ENCODE measurements at regions not wholly inside any gene's neighbourhood (a gene's known extent, or its start where the extent isn't known, plus 50 kb on each side); places are given as distances from the start of the nearest gene placed in this dataset.

DNA sequence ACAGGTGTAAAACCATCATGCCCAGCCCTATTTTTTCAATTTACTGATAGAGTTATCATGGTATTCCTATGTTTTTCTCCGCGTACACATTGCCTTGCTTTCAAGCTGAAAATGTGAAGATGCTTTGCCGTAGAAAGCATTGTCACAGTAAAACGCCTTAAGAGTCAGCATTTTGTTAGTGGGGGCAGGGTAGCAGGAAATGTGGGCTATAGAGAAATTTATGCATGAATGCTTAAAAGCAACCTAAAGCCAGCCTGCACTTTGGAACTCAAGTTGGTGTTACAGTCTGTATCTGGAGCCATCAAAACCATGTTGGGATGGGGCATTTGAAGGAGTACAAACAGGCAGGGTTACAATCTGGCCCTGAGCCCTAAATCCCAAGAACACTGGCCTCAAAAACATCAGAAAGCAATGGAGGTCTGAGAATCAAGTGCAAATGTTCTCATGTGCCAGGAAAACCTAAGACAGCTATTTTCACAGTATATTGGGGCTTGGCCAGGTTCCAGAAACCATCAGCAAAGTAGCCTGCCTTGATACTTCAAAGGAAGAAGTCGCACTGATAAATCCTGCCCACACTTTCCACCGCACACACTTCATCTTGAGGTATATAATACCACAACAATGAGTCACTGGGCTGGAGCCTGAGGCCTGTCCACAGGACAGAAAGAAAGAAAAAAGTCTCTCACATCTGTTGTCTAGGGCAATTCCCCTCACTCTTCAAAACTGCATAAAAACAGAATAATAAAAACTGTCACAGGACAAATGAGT is 313.8 kb downstream of the ENC1 start (continued):
- TF ChIP-seq SMC3 (IDR thresholded peaks at IDR 0.05; ENCODE audit: borderline replicate concordance, low read length), result no peak

DNA sequence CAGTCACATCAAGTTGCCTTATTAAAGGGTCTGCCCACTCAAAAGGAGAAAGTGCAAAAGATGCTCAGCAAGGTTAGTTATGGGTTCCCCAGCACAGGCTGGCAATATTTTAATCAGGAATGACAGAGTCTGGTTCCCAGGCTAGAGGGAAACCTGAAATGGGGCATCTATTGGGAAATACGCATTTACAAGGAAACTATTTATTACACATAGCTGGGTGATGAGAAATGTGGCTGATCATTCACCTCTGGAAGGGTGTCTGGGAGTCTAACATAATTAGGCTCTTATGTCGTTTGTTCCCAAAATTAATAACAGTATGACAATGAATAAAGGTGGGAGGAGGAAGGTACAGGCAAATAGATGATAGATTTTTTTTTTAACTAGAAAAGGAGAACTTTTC is 314.7 kb downstream of the ENC1 start:
- no peaks in the 10 kb centered on the region; the same call in 2 of the 3 replicates for H3K9me3 ChIP-seq (replicated peaks; ENCODE audit: control insufficient read depth, insufficient read depth, low read length)
- DNase-seq (ENCODE audit: low read depth, low spot score), result no peak
- ChIA-PET POLR2A (no interaction called here), SMC1A (ENCODE audit: uncharacterized antibody, unreplicated experiment) (interaction anchor here (0.7 to 2.4 kb wide), 4 partner anchors 15 to 744 kb away, joined by 3 to 10 read pairs (median 4); no protein-coding TSS in a partner anchor), CTCF (interaction anchor here (1.2 kb wide), 1 partner anchor 424 kb away, joined by 4 read pairs; no protein-coding TSS in a partner anchor), RAD21 (ENCODE audit: unreplicated experiment) (no interaction called here)
- no peaks in the 10 kb centered on the region for H3K79me2 ChIP-seq (ENCODE audit: control insufficient read depth, insufficient read depth, low read length)
- intact Hi-C loops (cut with micrococcal nuclease; ENCODE audit: unreplicated experiment), result loop anchor here (2.0 to 10.0 kb wide), 4 partner anchors 31 to 315 kb away; partner anchors contain the start of gene ENC1
- no peaks in the 10 kb centered on the region for H4K20me1 ChIP-seq (ENCODE audit: control insufficient read depth, insufficient read depth)
- no peak for TF ChIP-seq MYB (IDR thresholded peaks at IDR 0.05; ENCODE audit: borderline replicate concordance, low read depth, low read length)
- TF ChIP-seq SREBF2 (IDR thresholded peaks at IDR 0.05; ENCODE audit: low read length), result no peak
- TF ChIP-seq BMI1 (IDR thresholded peaks at IDR 0.05; ENCODE audit: borderline replicate concordance), result no peak
- no peak for TF ChIP-seq BCL11A (IDR thresholded peaks at IDR 0.05; ENCODE audit: low read depth, low read length)
- no peak for TF ChIP-seq FOS (IDR thresholded peaks at IDR 0.05; ENCODE audit: borderline replicate concordance, extremely low read depth, insufficient read length)
- no peak for TF ChIP-seq POLR2AphosphoS2 (IDR thresholded peaks at IDR 0.05; ENCODE audit: low read depth, low read length)
- no peak for TF ChIP-seq KAT2A (conservative IDR thresholded peaks at IDR 0.05; ENCODE audit: control insufficient read depth, low read depth, low read length)
- TF ChIP-seq RAD21 (IDR thresholded peaks at IDR 0.05; ENCODE audit: insufficient read depth, low read depth, low read length), result no peak
- TF ChIP-seq, protein P1, sequence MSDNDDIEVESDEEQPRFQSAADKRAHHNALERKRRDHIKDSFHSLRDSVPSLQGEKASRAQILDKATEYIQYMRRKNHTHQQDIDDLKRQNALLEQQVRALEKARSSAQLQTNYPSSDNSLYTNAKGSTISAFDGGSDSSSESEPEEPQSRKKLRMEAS (IDR thresholded peaks at IDR 0.05; ENCODE audit: low read depth, low read length), result no peak
- no peak for TF ChIP-seq ZNF24 (IDR thresholded peaks at IDR 0.05)
- TF ChIP-seq, protein P2, sequence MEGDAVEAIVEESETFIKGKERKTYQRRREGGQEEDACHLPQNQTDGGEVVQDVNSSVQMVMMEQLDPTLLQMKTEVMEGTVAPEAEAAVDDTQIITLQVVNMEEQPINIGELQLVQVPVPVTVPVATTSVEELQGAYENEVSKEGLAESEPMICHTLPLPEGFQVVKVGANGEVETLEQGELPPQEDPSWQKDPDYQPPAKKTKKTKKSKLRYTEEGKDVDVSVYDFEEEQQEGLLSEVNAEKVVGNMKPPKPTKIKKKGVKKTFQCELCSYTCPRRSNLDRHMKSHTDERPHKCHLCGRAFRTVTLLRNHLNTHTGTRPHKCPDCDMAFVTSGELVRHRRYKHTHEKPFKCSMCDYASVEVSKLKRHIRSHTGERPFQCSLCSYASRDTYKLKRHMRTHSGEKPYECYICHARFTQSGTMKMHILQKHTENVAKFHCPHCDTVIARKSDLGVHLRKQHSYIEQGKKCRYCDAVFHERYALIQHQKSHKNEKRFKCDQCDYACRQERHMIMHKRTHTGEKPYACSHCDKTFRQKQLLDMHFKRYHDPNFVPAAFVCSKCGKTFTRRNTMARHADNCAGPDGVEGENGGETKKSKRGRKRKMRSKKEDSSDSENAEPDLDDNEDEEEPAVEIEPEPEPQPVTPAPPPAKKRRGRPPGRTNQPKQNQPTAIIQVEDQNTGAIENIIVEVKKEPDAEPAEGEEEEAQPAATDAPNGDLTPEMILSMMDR (IDR thresholded peaks at IDR 0.05 in 2 of 3, conservative IDR thresholded peaks at IDR 0.05 in 1 of 3; ENCODE audit: control insufficient read depth in 2 of 3, extremely low read depth in 1 of 3, insufficient read depth in 1 of 3, low read depth in 3 of 3, low read length in 3 of 3), result no peak
- H3K27me3 ChIP-seq (replicated peaks in 1 of 2; ENCODE audit: control insufficient read depth in 2 of 2, insufficient read depth in 2 of 2, low read length in 1 of 2), result no peaks in the 10 kb centered on the region
- H3K27ac ChIP-seq (ENCODE audit: control insufficient read depth, insufficient read depth), result no peak overlapping the region
- H3K36me3 ChIP-seq (ENCODE audit: control insufficient read depth in 2 of 2, insufficient read depth in 2 of 2, low read length in 1 of 2), result no peaks in the 10 kb centered on the region
- in situ Hi-C loops (cut with MboI), result no loop called here
- 47% methylated on average over 2 of the region's 2 CpGs for WGBS (ENCODE audit: insufficient coverage, insufficient replicate concordance, low lambda C conversion rate, missing lambda C conversion rate)
- peaks cover 13% of the 10 kb centered on the region for H3K4me1 ChIP-seq (ENCODE audit: control insufficient read depth, insufficient read depth, low read length)
- no peak overlapping the region for H3K4me3 ChIP-seq
- no TSS peak for BruUV-seq (replicated peaks)
- no peak overlapping the region for H3K4me2 ChIP-seq (ENCODE audit: control insufficient read depth, insufficient read depth)
- no peak overlapping the region for H3K9ac ChIP-seq (ENCODE audit: control insufficient read depth, insufficient read depth, low read length)
- FAIRE-seq, result no peak
- no peak overlapping the region for H2AFZ ChIP-seq (ENCODE audit: control insufficient read depth, low read depth, low read length)
- no peak for ATAC-seq
